ENCODE measurements at regions not wholly inside any gene's neighbourhood (a gene's known extent, or its start where the extent isn't known, plus 50 kb on each side); places are given as distances from the start of the nearest gene placed in this dataset.

- Histone ChIP-seq H3K4me3 (ENCODE audit: low read depth, low read length, poor library complexity, severe bottlenecking) (no peak overlapping the region), H3K9me3 (ENCODE audit: low read depth, low read length, poor library complexity, severe bottlenecking) (no peaks in the 10 kb centered on the region), H3K27me3 (replicated peaks; ENCODE audit: insufficient read depth, low read depth, low read length, poor library complexity) (peaks cover 5% of the 10 kb centered on the region), H3K36me3 (ENCODE audit: insufficient read depth, low read length, poor library complexity, severe bottlenecking) (no peaks in the 10 kb centered on the region), H3K27ac (ENCODE audit: low read depth, low read length, poor library complexity, severe bottlenecking) (no peak overlapping the region), H3K4me1 (ENCODE audit: insufficient read depth, low read length, poor library complexity, severe bottlenecking) (no peaks in the 10 kb centered on the region)
- intact Hi-C loops (cut with micrococcal nuclease; ENCODE audit: unreplicated experiment): no loop called here
- TF ChIP-seq, protein P1, sequence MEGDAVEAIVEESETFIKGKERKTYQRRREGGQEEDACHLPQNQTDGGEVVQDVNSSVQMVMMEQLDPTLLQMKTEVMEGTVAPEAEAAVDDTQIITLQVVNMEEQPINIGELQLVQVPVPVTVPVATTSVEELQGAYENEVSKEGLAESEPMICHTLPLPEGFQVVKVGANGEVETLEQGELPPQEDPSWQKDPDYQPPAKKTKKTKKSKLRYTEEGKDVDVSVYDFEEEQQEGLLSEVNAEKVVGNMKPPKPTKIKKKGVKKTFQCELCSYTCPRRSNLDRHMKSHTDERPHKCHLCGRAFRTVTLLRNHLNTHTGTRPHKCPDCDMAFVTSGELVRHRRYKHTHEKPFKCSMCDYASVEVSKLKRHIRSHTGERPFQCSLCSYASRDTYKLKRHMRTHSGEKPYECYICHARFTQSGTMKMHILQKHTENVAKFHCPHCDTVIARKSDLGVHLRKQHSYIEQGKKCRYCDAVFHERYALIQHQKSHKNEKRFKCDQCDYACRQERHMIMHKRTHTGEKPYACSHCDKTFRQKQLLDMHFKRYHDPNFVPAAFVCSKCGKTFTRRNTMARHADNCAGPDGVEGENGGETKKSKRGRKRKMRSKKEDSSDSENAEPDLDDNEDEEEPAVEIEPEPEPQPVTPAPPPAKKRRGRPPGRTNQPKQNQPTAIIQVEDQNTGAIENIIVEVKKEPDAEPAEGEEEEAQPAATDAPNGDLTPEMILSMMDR (conservative IDR thresholded peaks at IDR 0.05; ENCODE audit: low read depth, low read length): no peak
- TF ChIP-seq EZH2 (IDR thresholded peaks at IDR 0.05; ENCODE audit: borderline replicate concordance, low read depth, low read length, poor library complexity, severe bottlenecking): no peak
- CTCF ChIA-PET: no interaction called here
- POLR2A ChIA-PET (ENCODE audit: low non-redundant PET): no interaction called here
- no TSS peak for BruUV-seq (replicated peaks)
- DNase-seq (ENCODE audit: low spot score): peak; percentile 4
These were observed 179.4 kb downstream of the INHBB start for GRCh38 chr2:120525056-120526046.

DNA sequence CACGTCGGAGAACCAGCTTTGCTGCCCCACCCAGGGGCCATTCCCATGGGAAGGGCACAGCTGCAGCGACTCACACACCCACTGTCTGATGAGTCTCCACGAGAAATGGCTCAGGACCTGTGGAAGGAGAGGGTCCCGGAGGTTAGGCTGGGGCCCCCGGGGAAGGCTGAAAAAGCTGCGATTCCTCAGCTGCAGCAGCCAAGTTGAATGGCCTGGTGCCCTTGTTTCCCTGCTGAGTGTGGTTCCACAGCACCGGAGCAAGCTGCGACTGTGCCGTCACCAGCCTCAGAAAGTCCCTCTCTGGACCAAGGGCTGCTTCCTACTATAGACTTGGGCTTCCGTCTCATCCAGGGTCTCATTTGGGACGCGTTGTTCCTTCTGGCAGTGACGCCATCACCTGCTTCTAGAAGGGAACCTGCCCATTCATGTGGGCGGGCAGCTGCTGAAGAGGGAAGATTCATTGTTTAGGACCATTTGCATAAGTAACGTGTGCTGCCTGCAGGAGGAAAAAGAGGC lies 180.2 kb downstream of the INHBB start:
- no TSS peak for BruUV-seq (replicated peaks)
- no peak for TF ChIP-seq EZH2 (IDR thresholded peaks at IDR 0.05; ENCODE audit: borderline replicate concordance, low read depth, low read length, poor library complexity, severe bottlenecking)
- TF ChIP-seq, protein P1 (conservative IDR thresholded peaks at IDR 0.05; ENCODE audit: low read depth, low read length): no peak
- CTCF ChIA-PET: no interaction called here
- Histone ChIP-seq H3K4me3 (ENCODE audit: low read depth, low read length, poor library complexity, severe bottlenecking) (no peak overlapping the region), H3K4me1 (ENCODE audit: insufficient read depth, low read length, poor library complexity, severe bottlenecking) (no peaks in the 10 kb centered on the region), H3K36me3 (ENCODE audit: insufficient read depth, low read length, poor library complexity, severe bottlenecking) (no peaks in the 10 kb centered on the region), H3K27ac (ENCODE audit: low read depth, low read length, poor library complexity, severe bottlenecking) (no peak overlapping the region), H3K27me3 (replicated peaks; ENCODE audit: insufficient read depth, low read depth, low read length, poor library complexity) (peaks cover 5% of the 10 kb centered on the region), H3K9me3 (ENCODE audit: low read depth, low read length, poor library complexity, severe bottlenecking) (no peaks in the 10 kb centered on the region)
- no peak for DNase-seq (ENCODE audit: low spot score)
- POLR2A ChIA-PET (ENCODE audit: low non-redundant PET): no interaction called here
- intact Hi-C loops (cut with micrococcal nuclease; ENCODE audit: unreplicated experiment): no loop called here

- POLR2A ChIA-PET (ENCODE audit: low non-redundant PET): no interaction called here
- Histone ChIP-seq H3K9me3 (ENCODE audit: low read depth, low read length, poor library complexity, severe bottlenecking) (no peaks in the 10 kb centered on the region), H3K27ac (ENCODE audit: low read depth, low read length, poor library complexity, severe bottlenecking) (no peak overlapping the region), H3K4me3 (ENCODE audit: low read depth, low read length, poor library complexity, severe bottlenecking) (no peak overlapping the region), H3K27me3 (replicated peaks; ENCODE audit: insufficient read depth, low read depth, low read length, poor library complexity) (peaks cover 5% of the 10 kb centered on the region), H3K4me1 (ENCODE audit: insufficient read depth, low read length, poor library complexity, severe bottlenecking) (no peaks in the 10 kb centered on the region), H3K36me3 (ENCODE audit: insufficient read depth, low read length, poor library complexity, severe bottlenecking) (no peaks in the 10 kb centered on the region)
- intact Hi-C loops (cut with micrococcal nuclease; ENCODE audit: unreplicated experiment): no loop called here
- CTCF ChIA-PET: no interaction called here
- TF ChIP-seq, protein P1 (conservative IDR thresholded peaks at IDR 0.05; ENCODE audit: low read depth, low read length): no peak
- no peak for TF ChIP-seq EZH2 (IDR thresholded peaks at IDR 0.05; ENCODE audit: borderline replicate concordance, low read depth, low read length, poor library complexity, severe bottlenecking)
- DNase-seq (ENCODE audit: low spot score): no peak
- BruUV-seq (replicated peaks): no TSS peak
These were observed 181.3 kb downstream of the INHBB start for GRCh38 chr2:120526997-120527945.
